ENCODE measurements at regions not wholly inside any gene's neighbourhood (a gene's known extent, or its start where the extent isn't known, plus 50 kb on each side); places are given as distances from the start of the nearest gene placed in this dataset.

DNA sequence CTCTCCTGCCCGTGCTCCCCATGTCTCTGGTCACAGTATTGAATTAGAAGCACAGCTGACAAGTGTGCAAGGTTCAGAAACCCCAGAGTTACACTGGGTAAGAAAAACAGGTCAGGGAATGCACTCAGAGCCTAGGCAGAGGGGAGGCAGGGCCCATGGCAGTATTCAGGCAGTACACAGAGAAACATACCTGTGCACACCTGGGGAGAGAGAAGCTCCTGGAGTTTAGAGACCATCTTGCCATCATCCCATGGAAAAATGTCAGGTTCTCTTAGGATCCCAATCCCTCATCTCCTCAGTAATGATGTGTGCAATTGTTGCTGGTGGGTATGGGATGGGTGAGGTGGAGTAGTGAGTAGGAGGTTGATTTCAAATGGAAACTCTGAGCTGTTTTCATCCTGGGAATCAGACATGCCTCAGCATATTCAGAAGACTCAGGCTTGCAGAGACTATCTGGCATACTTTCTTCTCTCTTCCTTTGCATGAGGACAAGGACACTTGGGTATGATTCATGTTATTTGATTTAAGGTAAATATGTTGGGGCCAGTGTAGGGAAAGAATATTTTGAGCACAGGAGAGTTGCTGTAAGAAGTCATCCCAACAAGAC lies 228.5 kb downstream of the ESM1 start:
- TF ChIP-seq POLR2A (IDR thresholded peaks at IDR 0.05), result no peak
- TF ChIP-seq, protein P1, sequence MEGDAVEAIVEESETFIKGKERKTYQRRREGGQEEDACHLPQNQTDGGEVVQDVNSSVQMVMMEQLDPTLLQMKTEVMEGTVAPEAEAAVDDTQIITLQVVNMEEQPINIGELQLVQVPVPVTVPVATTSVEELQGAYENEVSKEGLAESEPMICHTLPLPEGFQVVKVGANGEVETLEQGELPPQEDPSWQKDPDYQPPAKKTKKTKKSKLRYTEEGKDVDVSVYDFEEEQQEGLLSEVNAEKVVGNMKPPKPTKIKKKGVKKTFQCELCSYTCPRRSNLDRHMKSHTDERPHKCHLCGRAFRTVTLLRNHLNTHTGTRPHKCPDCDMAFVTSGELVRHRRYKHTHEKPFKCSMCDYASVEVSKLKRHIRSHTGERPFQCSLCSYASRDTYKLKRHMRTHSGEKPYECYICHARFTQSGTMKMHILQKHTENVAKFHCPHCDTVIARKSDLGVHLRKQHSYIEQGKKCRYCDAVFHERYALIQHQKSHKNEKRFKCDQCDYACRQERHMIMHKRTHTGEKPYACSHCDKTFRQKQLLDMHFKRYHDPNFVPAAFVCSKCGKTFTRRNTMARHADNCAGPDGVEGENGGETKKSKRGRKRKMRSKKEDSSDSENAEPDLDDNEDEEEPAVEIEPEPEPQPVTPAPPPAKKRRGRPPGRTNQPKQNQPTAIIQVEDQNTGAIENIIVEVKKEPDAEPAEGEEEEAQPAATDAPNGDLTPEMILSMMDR (IDR thresholded peaks at IDR 0.05), result no peak

Data from suprapubic skin (tissue), 3 donors.